Panc1 (cell line): ENCODE measurements at regions not wholly inside any gene's neighbourhood (a gene's known extent, or its start where the extent isn't known, plus 50 kb on each side); places are given as distances from the start of the nearest gene placed in this dataset.

Experiments used
- ATAC-seq: fragments of 200-7000 bp; cut with Tn5 transposase; 2 replicates; pipeline ENCODE4 v1.9.1; 2020; ENCODE audit warnings: mild to moderate bottlenecking, moderate library complexity
- BruUV-seq: library from RNA; stranded (reverse); fragments of 400-500 nt; replicated peaks from 2 replicates; lab custom pipeline; 2021; lab: Mats Ljungman, UMichigan
- CTCF ChIA-PET: fragments of 300-600 bp; sonication (Branson Sonifier 250); formaldehyde crosslinking; loops from one replicate; lab custom pipeline; 2022; ENCODE audit warnings: antibody characterized with exemption; lab: Charles Lee
- POLR2A ChIA-PET: fragments of 300-600 bp; sonication (Branson Sonifier 250); formaldehyde crosslinking; loops from one replicate; lab custom pipeline; 2022; ENCODE audit warnings: antibody characterized with exemption; lab: Charles Lee
- DNase-seq: peaks from one replicate; pipeline ENCODE4 v3.0.0-alpha.2; 2010; ENCODE audit warnings: low read depth, low spot score
- H3K27ac ChIP-seq: 2 replicates; pipeline ENCODE4 v1.5.1; 2011; ENCODE audit warnings: mild to moderate bottlenecking, low read length, inconsistent platforms
- H3K27me3 ChIP-seq: fragments of 200-500 bp; sonication (Bioruptor generic); 2 replicates; pipeline ENCODE4 v1.6.0; 2014; ENCODE audit warnings: low read length, inconsistent platforms; ENCODE audit not compliant: control insufficient read depth, insufficient read depth
- H3K36me3 ChIP-seq: fragments of 200-500 bp; sonication (Bioruptor generic); 2 replicates; pipeline ENCODE4 v1.5.1; 2014; ENCODE audit warnings: inconsistent platforms, mild to moderate bottlenecking, low read length, moderate library complexity; ENCODE audit not compliant: control insufficient read depth, insufficient read depth
- H3K4me1 ChIP-seq: 2 replicates; pipeline ENCODE4 v1.5.1; 2011; ENCODE audit warnings: inconsistent platforms, mild to moderate bottlenecking, low read length, moderate library complexity; ENCODE audit not compliant: control insufficient read depth, insufficient read depth
- H3K4me3 ChIP-seq, 2 experiments: 2 replicates each; pipeline ENCODE4 v1.5.1; 2011 to 2012; ENCODE audit warnings: low read depth in 2 of 2, low read length in 2 of 2, mild to moderate bottlenecking in 2 of 2, inconsistent platforms in 1 of 2, moderate library complexity in 1 of 2
- H3K9me3 ChIP-seq: fragments of 200-500 bp; sonication (Bioruptor generic); 2 replicates; pipeline ENCODE4 v1.5.1; 2014; ENCODE audit warnings: low read depth, mild to moderate bottlenecking, inconsistent platforms, low read length, moderate library complexity; ENCODE audit not compliant: control insufficient read depth, insufficient read depth
- CTCF ChIP-seq: fragments of 450-650 bp; IDR thresholded peaks from 2 replicates; pipeline ENCODE4 v1.5.1; 2017; ENCODE audit warnings: mild to moderate bottlenecking
- POLR2AphosphoS5 ChIP-seq: IDR thresholded peaks from 2 replicates; pipeline ENCODE4 v1.6.1; 2012; ENCODE audit warnings: mild to moderate bottlenecking, low read depth, low read length, moderate library complexity
- REST ChIP-seq, 2 experiments: IDR thresholded peaks; 2 replicates each; pipeline ENCODE4 v1.6.1; 2011 to 2012; ENCODE audit warnings: low read depth in 2 of 2, control low read depth in 1 of 2, low read length in 1 of 2, mild to moderate bottlenecking in 1 of 2, moderate library complexity in 1 of 2; ENCODE audit not compliant: insufficient read depth in 1 of 2
- SIN3A ChIP-seq: IDR thresholded peaks from 2 replicates; pipeline ENCODE4 v1.6.1; 2012; ENCODE audit warnings: low read depth, mild to moderate bottlenecking, low read length, moderate library complexity, borderline replicate concordance; ENCODE audit not compliant: insufficient read depth
- TCF7L2 ChIP-seq: IDR thresholded peaks from 2 replicates; pipeline ENCODE4 v1.6.1; 2011; ENCODE audit warnings: mild to moderate bottlenecking, low read depth, low read length, inconsistent platforms
- in situ Hi-C: cut with HindIII; loops from 2 replicates; pipeline ENCODE4 v1.10.0; 2016; ENCODE audit warnings: low sequenced_read_pairs, low pct_unique_long_range_greater_than_20kb
- intact Hi-C: fragments of 100-400 bp; cut with micrococcal nuclease; formaldehyde crosslinking; loops from one replicate; pipeline ENCODE4 v1.10.0; 2022; ENCODE audit not compliant: unreplicated experiment

- POLR2A ChIA-PET: no interaction called here
- CTCF ChIA-PET: no interaction called here
Observed at GRCh38 chr17:51391982-51392654, 131.8 kb downstream of the UTP18 start.

GRCh38 chr17:51395621-51396020, 135.3 kb downstream of the UTP18 start:
- H3K9me3 ChIP-seq: no peaks in the 10 kb centered on the region
- in situ Hi-C loops (no loop called here), intact Hi-C loops (no loop called here)
- TF ChIP-seq CTCF (no peak), REST (IDR thresholded peaks at IDR 0.05; ENCODE audit: insufficient read depth in 1 of 2, low read depth in 2 of 2, low read length in 1 of 2) (no peak), POLR2AphosphoS5 (no peak), TCF7L2 (no peak), SIN3A (no peak)
- ChIA-PET CTCF (no interaction called here), POLR2A (no interaction called here)
- H3K36me3 ChIP-seq: no peaks in the 10 kb centered on the region
- ATAC-seq (no peak), DNase-seq (no peak)
- no peak overlapping the region for H3K4me3 ChIP-seq
- H3K27ac ChIP-seq: no peak overlapping the region
- H3K4me1 ChIP-seq: no peaks in the 10 kb centered on the region
- BruUV-seq: no TSS peak
- H3K27me3 ChIP-seq: peaks cover 3% of the 10 kb centered on the region; the same call in 1 of the 2 replicates

More at GRCh38 chr17:51391982-51392654, 131.8 kb downstream of the UTP18 start:
- no TSS peak for BruUV-seq
- Histone ChIP-seq H3K36me3 (no peaks in the 10 kb centered on the region), H3K27ac (no peak overlapping the region), H3K9me3 (no peaks in the 10 kb centered on the region), H3K4me3 (no peak overlapping the region), H3K4me1 (no peaks in the 10 kb centered on the region), H3K27me3 (0 out of 2 replicates have a peak, but pooled peaks cover 3% of the 10 kb centered on the region)
- TF ChIP-seq POLR2AphosphoS5: no peak
- TF ChIP-seq REST (IDR thresholded peaks at IDR 0.05; ENCODE audit: insufficient read depth in 1 of 2, low read depth in 2 of 2, low read length in 1 of 2): no peak
- TF ChIP-seq CTCF: no peak
- no peak for TF ChIP-seq SIN3A
- TF ChIP-seq TCF7L2: no peak
- DNase-seq: no peak
- ATAC-seq: peak; percentile 60; the same call in 1 of the 2 replicates
- in situ Hi-C loops (no loop called here), intact Hi-C loops (no loop called here)
